Neural progenitor cell (in vitro differentiated cells): ENCODE measurements at regions not wholly inside any gene's neighbourhood (a gene's known extent, or its start where the extent isn't known, plus 50 kb on each side); places are given as distances from the start of the nearest gene placed in this dataset.

ENCODE experiments used
- CTCF ChIP-seq: fragments of 200-600 bp; sonication (generic); IDR thresholded peaks from 2 replicates; pipeline ENCODE4 v1.5.1; 2017; ENCODE audit warnings: antibody characterized with exemption, mild to moderate bottlenecking
- EZH2 ChIP-seq: fragments of 200-600 bp; sonication (generic); IDR thresholded peaks from 2 replicates; pipeline ENCODE4 v1.6.1; 2017; ENCODE audit warnings: antibody characterized with exemption, mild to moderate bottlenecking, moderate library complexity
- EZH2phosphoT487 ChIP-seq: fragments of 200-600 bp; sonication (generic); IDR thresholded peaks from 2 replicates; pipeline ENCODE4 v1.6.1; 2017; ENCODE audit warnings: antibody characterized with exemption

GRCh38 chr4:141567326-141567915 is 69.0 kb upstream of the IL15 start:
- TF ChIP-seq CTCF (no peak), EZH2 (no peak), EZH2phosphoT487 (no peak)
